ENCODE measurements at regions not wholly inside any gene's neighbourhood (a gene's known extent, or its start where the extent isn't known, plus 50 kb on each side); places are given as distances from the start of the nearest gene placed in this dataset.

- no peak for TF ChIP-seq CTCF (IDR thresholded peaks at IDR 0.05; ENCODE audit: control insufficient read depth, insufficient read depth, low read depth, low read length, missing control alignments)
- no peak for DNase-seq (ENCODE audit: low read depth)
- no peak overlapping the region for H3K4me3 ChIP-seq (ENCODE audit: control insufficient read depth, low read depth, low read length)
These were observed 514.1 kb upstream of the MEF2C start for GRCh38 chr5:89397096-89397495.

- no peak overlapping the region for H3K4me3 ChIP-seq (ENCODE audit: control insufficient read depth, low read depth, low read length)
- peak; percentile 25 for DNase-seq (ENCODE audit: low read depth)
- no peak for TF ChIP-seq CTCF (IDR thresholded peaks at IDR 0.05; ENCODE audit: control insufficient read depth, insufficient read depth, low read depth, low read length, missing control alignments)
These were observed 513.4 kb upstream of the MEF2C start for GRCh38 chr5:89396278-89396954.

GRCh38 chr5:89395111-89395510 lies 512.1 kb upstream of the MEF2C start:
- H3K4me3 ChIP-seq (ENCODE audit: control insufficient read depth, low read depth, low read length), result no peak overlapping the region
- no peak for TF ChIP-seq CTCF (IDR thresholded peaks at IDR 0.05; ENCODE audit: control insufficient read depth, insufficient read depth, low read depth, low read length, missing control alignments)

GRCh38 chr5:89388872-89389271 lies 505.9 kb upstream of the MEF2C start:
- H3K4me3 ChIP-seq (ENCODE audit: control insufficient read depth, low read depth, low read length), result no peak overlapping the region
- no peak for DNase-seq (ENCODE audit: low read depth)
- TF ChIP-seq CTCF (IDR thresholded peaks at IDR 0.05; ENCODE audit: control insufficient read depth, insufficient read depth, low read depth, low read length, missing control alignments), result no peak

More at GRCh38 chr5:89395111-89395510, 512.1 kb upstream of the MEF2C start:
- DNase-seq (ENCODE audit: low read depth), result no peak

- no peak for DNase-seq (ENCODE audit: low read depth)
- no peak for TF ChIP-seq CTCF (IDR thresholded peaks at IDR 0.05; ENCODE audit: control insufficient read depth, insufficient read depth, low read depth, low read length, missing control alignments)
- no peak overlapping the region for H3K4me3 ChIP-seq (ENCODE audit: control insufficient read depth, low read depth, low read length)
These were observed 501.4 kb upstream of the MEF2C start for GRCh38 chr5:89384391-89384790.

- H3K4me3 ChIP-seq (ENCODE audit: control insufficient read depth, low read depth, low read length), result no peak overlapping the region
- TF ChIP-seq CTCF (IDR thresholded peaks at IDR 0.05; ENCODE audit: control insufficient read depth, insufficient read depth, low read depth, low read length, missing control alignments), result no peak
- no peak for DNase-seq (ENCODE audit: low read depth)
These were observed 497.7 kb upstream of the MEF2C start for GRCh38 chr5:89380635-89381034.

Measured in AG09309 (cell line).